OCI-LY7 (cell line): ENCODE measurements at regions not wholly inside any gene's neighbourhood (a gene's known extent, or its start where the extent isn't known, plus 50 kb on each side); places are given as distances from the start of the nearest gene placed in this dataset.

Experiments used
- CTCF ChIP-seq: fragments of 200-600 bp; sonication (generic); conservative IDR thresholded peaks from 2 replicates; pipeline ENCODE4 v1.5.1; 2014; ENCODE audit warnings: mild to moderate bottlenecking, antibody characterized with exemption, low read length, moderate library complexity, mixed read lengths
- EZH2phosphoT487 ChIP-seq: fragments of 200-600 bp; sonication (generic); IDR thresholded peaks from 2 replicates; pipeline ENCODE4 v1.6.1; 2018; ENCODE audit warnings: low read depth, borderline replicate concordance, mild to moderate bottlenecking, mixed run types, antibody characterized with exemption, low read length, moderate library complexity, mixed read lengths

GRCh38 chr11:15635521-15635920 is 520.8 kb downstream of the INSC start:
- no peak for TF ChIP-seq CTCF
- TF ChIP-seq EZH2phosphoT487 = no peak
